GM21825 (cell line): ENCODE measurements at regions not wholly inside any gene's neighbourhood (a gene's known extent, or its start where the extent isn't known, plus 50 kb on each side); places are given as distances from the start of the nearest gene placed in this dataset.
"Not testable (repeated sequence)": the region's sequence is repeated elsewhere in the genome, so short reads cannot be mapped to it uniquely, and the experiment has no call there.

Experiments
- ATAC-seq: cut with Tn5 transposase; IDR thresholded peaks from one replicate; pipeline ENCODE4 v1.9.1; 2021; ENCODE audit warnings: mild to moderate bottlenecking, moderate library complexity; ENCODE audit not compliant: unreplicated experiment

GRCh38 chr16:85270374-85270773 lies 158.1 kb upstream of the CIBAR2 start:
- ATAC-seq = no peak

GRCh38 chr16:85271198-85271597 lies 158.9 kb upstream of the CIBAR2 start:
- no peak for ATAC-seq

GRCh38 chr16:85273293-85273692 lies 161.0 kb upstream of the CIBAR2 start:
- no peak for ATAC-seq

GRCh38 chr16:85274501-85274900 lies 162.2 kb upstream of the CIBAR2 start:
- no peak for ATAC-seq

- no peak for ATAC-seq
Measured at GRCh38 chr16:85274924-85275323, 162.7 kb upstream of the CIBAR2 start.

GRCh38 chr16:85275533-85276249 lies 163.4 kb upstream of the CIBAR2 start:
- ATAC-seq = no peak

GRCh38 chr16:85276258-85276657 lies 164.0 kb upstream of the CIBAR2 start:
- ATAC-seq = no peak

GRCh38 chr16:85276721-85277120 lies 164.4 kb upstream of the CIBAR2 start:
- ATAC-seq = no peak

GRCh38 chr16:85278839-85279238 lies 166.6 kb upstream of the CIBAR2 start:
- ATAC-seq = no peak

- ATAC-seq = no peak
Measured at GRCh38 chr16:85279402-85279801, 167.1 kb upstream of the CIBAR2 start.

GRCh38 chr16:85279825-85280545 lies 167.7 kb upstream of the CIBAR2 start:
- no peak for ATAC-seq

- ATAC-seq = no peak
Measured at GRCh38 chr16:85281181-85281580, 168.9 kb upstream of the CIBAR2 start.

GRCh38 chr16:85282842-85283241 lies 170.6 kb upstream of the CIBAR2 start:
- ATAC-seq = no peak

- no peak for ATAC-seq
Measured at GRCh38 chr16:85283305-85284050, 171.2 kb upstream of the CIBAR2 start.

- no peak for ATAC-seq
Measured at GRCh38 chr16:85284141-85284817, 172.0 kb upstream of the CIBAR2 start.

GRCh38 chr16:85285681-85286065 lies 173.4 kb upstream of the CIBAR2 start:
- no peak for ATAC-seq

- no peak for ATAC-seq
Measured at GRCh38 chr16:85286066-85286831, 174.0 kb upstream of the CIBAR2 start.

GRCh38 chr16:85286951-85287814 lies 174.9 kb upstream of the CIBAR2 start:
- ATAC-seq = no peak

- ATAC-seq = not testable (repeated sequence)
Measured at GRCh38 chr16:85287815-85288109, 175.5 kb upstream of the CIBAR2 start.
